ENCODE measurements at regions not wholly inside any gene's neighbourhood (a gene's known extent, or its start where the extent isn't known, plus 50 kb on each side); places are given as distances from the start of the nearest gene placed in this dataset.

GRCh38 chr6:9463311-9463710, 951.6 kb downstream of the TFAP2A start:
- intact Hi-C loops (cut with DNase I): no loop called here
- no peak overlapping the region for H3K4me3 ChIP-seq
- DNase-seq (ENCODE audit: extremely low spot score in 2 of 2): no peak
- no peaks in the 10 kb centered on the region for H3K4me1 ChIP-seq
- TF ChIP-seq POLR2A (IDR thresholded peaks at IDR 0.05) (no peak), POLR2AphosphoS5 (IDR thresholded peaks at IDR 0.05; ENCODE audit: insufficient read depth in 1 of 2, low read depth in 1 of 2) (no peak), CTCF (IDR thresholded peaks at IDR 0.05) (no peak)
- no peak overlapping the region for H3K27ac ChIP-seq
- no peaks in the 10 kb centered on the region for H3K36me3 ChIP-seq
- H3K27me3 ChIP-seq: no peaks in the 10 kb centered on the region
- H3K9me3 ChIP-seq: no peaks in the 10 kb centered on the region

DNA sequence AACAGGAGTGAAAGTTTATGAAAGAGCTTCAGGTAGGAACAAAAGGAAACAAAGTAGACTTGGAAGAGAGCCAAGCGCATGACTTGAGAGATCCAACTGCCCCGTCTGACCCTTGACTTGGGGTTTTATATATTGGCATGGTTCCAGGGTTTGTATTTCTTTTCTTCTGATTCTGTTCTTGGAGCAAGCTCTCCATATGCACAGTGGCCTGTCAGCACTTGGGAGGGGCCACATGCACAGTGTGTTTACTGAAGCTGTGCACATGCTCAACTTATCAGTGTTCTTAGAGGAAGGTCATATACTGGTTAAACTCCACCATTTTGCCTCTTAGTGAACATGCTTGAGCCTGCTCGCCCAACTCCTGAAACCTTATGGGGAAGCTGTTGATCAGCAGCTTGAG, 953.7 kb downstream of the TFAP2A start:
- no peak for DNase-seq (ENCODE audit: extremely low spot score in 2 of 2)
- Histone ChIP-seq H3K27ac (no peak overlapping the region), H3K4me1 (no peaks in the 10 kb centered on the region), H3K4me3 (no peak overlapping the region), H3K36me3 (no peaks in the 10 kb centered on the region), H3K27me3 (no peaks in the 10 kb centered on the region), H3K9me3 (no peaks in the 10 kb centered on the region)
- no peak for TF ChIP-seq CTCF (IDR thresholded peaks at IDR 0.05)
- TF ChIP-seq POLR2A (IDR thresholded peaks at IDR 0.05): no peak
- TF ChIP-seq POLR2AphosphoS5 (IDR thresholded peaks at IDR 0.05; ENCODE audit: insufficient read depth in 1 of 2, low read depth in 1 of 2): no peak
- intact Hi-C loops (cut with DNase I): no loop called here

DNA sequence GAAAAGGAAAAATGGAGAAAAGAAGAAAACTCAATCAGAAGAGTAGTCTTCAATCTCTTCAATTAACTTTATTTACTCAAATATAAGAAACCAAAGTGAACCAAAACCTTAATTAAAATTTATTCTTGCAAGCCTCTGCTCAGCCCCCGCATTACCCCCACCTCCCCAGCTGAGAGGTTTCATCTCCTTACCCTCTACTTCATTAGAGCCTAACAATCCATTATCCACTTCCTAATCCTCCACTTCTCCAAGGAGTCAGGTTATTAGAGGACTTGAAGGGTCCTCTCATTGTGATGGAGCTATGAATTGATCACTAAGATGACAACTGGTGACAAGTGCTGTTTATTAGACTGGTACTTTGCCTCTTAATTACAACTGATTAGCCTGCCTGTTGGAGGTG, 956.5 kb downstream of the TFAP2A start:
- TF ChIP-seq POLR2AphosphoS5 (IDR thresholded peaks at IDR 0.05; ENCODE audit: insufficient read depth in 1 of 2, low read depth in 1 of 2) (no peak), POLR2A (IDR thresholded peaks at IDR 0.05) (no peak), CTCF (IDR thresholded peaks at IDR 0.05) (no peak)
- Histone ChIP-seq H3K9me3 (no peaks in the 10 kb centered on the region), H3K4me3 (no peak overlapping the region), H3K4me1 (no peaks in the 10 kb centered on the region), H3K27ac (no peak overlapping the region), H3K27me3 (no peaks in the 10 kb centered on the region), H3K36me3 (no peaks in the 10 kb centered on the region)
- no peak for DNase-seq (ENCODE audit: extremely low spot score in 2 of 2)
- intact Hi-C loops (cut with DNase I): no loop called here

GRCh38 chr6:9455864-9456658, 958.8 kb downstream of the TFAP2A start:
- DNase-seq (ENCODE audit: extremely low spot score in 2 of 2): no peak
- Histone ChIP-seq H3K9me3 (no peaks in the 10 kb centered on the region), H3K4me1 (no peaks in the 10 kb centered on the region), H3K4me3 (no peak overlapping the region), H3K27ac (no peak overlapping the region), H3K36me3 (no peaks in the 10 kb centered on the region), H3K27me3 (no peaks in the 10 kb centered on the region)
- no peak for TF ChIP-seq POLR2AphosphoS5 (IDR thresholded peaks at IDR 0.05; ENCODE audit: insufficient read depth in 1 of 2, low read depth in 1 of 2)
- no peak for TF ChIP-seq CTCF (IDR thresholded peaks at IDR 0.05)
- TF ChIP-seq POLR2A (IDR thresholded peaks at IDR 0.05): no peak
- intact Hi-C loops (cut with DNase I): no loop called here

GRCh38 chr6:9439621-9440330, 975.1 kb downstream of the TFAP2A start:
- no peak for TF ChIP-seq CTCF (IDR thresholded peaks at IDR 0.05)
- TF ChIP-seq POLR2AphosphoS5 (IDR thresholded peaks at IDR 0.05; ENCODE audit: insufficient read depth in 1 of 2, low read depth in 1 of 2): no peak
- no peak for TF ChIP-seq POLR2A (IDR thresholded peaks at IDR 0.05)
- H3K27ac ChIP-seq: no peak overlapping the region
- no peak overlapping the region for H3K4me3 ChIP-seq
- intact Hi-C loops (cut with DNase I): no loop called here
- no peaks in the 10 kb centered on the region for H3K9me3 ChIP-seq
- H3K27me3 ChIP-seq: no peaks in the 10 kb centered on the region
- H3K36me3 ChIP-seq: no peaks in the 10 kb centered on the region
- DNase-seq (ENCODE audit: extremely low spot score in 2 of 2): no peak
- no peaks in the 10 kb centered on the region for H3K4me1 ChIP-seq

All from vagina (tissue), 2 donors.